Stimulated activated CD8-positive, alpha-beta memory T cell treated with anti-CD3 and anti-CD28 coated beads, Interleukin-7, amount 100 ng/mL, for 4 hours (primary cell): ENCODE measurements at regions not wholly inside any gene's neighbourhood (a gene's known extent, or its start where the extent isn't known, plus 50 kb on each side); places are given as distances from the start of the nearest gene placed in this dataset.

Experiments used
- DNase-seq, 2 donors: peaks; one replicate each; pipeline ENCODE4 v3.0.0-alpha.2; 2020; ENCODE audit warnings: low read depth in 2 of 2

DNA sequence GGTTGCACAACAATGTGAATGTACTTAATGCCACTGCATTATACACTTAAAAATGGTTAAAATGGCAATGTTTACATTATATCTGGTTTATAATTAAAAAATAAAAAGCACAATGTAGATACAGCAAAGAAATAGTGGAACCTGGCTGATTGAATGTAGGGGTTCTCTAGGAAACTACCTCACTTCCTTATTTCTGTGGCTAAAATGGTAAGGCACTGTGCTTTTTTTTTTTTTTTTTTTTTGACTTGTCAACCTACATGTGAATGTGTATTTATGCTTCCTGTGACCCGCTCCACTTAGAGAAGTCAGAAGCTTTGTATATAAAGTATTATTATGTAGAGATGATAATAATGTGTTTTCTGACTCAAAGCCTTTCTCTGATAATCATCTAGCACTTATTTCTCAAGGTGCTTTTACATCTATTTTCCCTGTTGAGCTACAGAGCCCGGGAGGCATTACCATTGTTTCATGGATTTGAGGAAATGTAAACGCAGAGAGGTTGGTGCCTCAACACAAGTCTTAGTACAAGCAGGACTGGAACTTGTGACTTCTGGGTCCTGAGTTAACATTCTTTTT, 55.0 kb downstream of the SOX4 start:
- DNase-seq = no peak

DNA sequence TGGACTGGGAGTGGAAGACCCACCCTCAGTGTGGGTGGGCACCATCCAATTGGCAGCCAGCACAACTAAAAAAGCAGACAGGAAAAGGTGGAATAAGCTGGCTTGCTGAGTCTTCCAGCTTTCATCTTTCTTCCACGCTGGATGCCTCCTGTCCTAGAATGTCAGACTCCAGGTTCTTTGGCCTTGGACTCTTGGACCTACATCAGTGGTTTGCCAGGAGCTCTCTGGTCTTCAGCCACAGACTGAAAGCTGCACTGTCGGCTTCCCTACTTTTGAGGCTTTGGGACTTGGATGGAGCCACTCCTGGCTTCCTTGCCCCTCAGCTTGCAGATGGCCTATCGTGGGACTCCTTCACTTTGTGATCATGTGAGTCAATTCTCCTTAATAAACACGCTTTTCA, 59.8 kb downstream of the SOX4 start:
- DNase-seq = no peak

DNA sequence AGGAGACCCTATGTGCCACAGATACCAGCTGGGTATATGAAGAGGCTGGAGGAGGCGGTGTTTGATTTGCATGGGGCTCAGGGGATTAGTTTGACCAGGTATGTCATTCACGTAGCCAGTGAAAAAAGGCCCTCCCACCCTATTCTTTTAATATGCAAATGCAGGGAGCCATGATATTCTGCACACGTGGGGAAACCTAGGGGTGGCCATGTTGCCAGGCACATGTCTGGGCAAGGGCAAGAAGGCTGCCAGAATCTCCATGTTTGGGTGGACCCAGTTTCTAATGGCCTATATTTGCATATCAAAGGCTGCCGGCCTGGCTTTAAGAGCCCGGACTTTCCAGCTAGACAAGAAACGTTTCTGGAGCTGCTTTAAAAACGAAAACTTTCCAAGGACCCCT, 60.4 kb downstream of the SOX4 start:
- no peak for DNase-seq

DNA sequence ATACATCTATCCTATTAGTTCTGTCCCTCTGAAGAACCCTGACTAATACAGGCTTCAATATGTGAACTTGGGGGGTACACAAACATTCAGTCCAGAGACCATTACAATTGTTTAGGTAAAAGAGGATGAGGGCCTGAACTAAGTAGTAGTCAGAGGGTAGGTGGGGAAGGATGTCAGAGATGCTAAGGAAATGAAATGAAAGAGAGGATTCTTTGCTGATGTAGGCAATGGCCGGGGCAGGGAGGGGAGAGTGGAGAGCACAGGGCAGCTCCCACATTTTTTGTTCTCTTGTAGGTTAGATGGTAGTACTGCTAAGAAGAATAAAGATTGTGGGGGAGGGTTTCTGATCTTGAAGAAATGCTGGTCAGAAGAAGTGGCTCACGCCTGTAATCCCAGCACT, 60.8 kb downstream of the SOX4 start:
- no peak for DNase-seq

DNA sequence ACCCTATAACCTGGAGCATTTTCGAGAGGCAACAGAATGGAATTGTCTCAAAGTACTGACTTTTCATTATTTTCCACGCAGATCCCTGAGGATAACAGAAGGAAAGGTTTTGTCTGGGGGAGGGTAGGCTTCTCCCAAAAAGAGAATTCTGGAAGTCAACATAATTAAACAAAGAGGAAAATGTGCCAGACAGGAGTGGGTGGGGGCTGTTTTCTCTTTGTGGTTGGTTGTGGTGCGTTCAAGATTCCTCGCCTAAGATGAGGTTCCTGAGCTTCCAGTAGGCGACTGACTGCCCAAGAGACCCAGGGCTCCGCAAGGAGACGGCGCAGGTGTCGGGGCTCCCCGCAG, 70.4 kb downstream of the SOX4 start:
- DNase-seq = no peak

DNA sequence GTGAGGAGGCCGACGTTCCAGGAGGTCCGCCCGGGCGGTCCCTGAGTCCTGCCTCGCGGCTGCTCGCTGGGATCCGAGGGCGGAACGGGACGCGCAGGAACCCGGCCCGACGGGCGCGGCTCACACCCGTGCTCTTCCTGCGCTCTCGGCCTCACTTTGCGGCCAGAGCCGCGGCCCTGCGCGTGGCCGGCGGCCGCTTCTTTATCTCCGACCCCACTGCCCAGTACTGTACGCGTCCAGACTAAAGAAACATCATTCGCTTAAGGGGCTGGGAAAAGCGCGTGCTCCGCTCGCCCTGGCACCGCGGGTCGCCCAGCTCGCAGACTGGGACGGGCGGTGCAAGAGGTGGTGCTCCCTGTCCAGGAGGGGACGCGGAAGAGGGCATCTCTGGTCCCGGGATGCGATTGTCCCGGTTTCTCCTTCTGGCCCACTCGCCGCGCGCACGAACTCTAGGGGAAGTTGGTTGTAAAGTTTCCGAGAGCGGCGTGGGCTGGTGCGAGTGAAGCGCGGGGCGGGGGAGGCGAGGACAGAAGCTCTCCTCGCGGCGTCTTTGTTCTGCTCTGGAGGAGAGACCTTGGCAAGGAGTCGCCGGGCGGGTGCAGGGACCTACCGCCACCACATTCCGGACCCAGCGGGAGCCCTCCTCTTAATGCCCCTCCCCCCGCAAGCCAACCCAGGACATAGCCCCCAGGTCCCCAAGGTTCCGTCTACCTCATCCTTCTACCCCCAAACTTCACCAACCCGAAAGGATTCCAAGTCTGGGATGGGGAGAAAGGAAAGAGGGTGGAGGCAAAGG, 71.0 kb downstream of the SOX4 start:
- DNase-seq = no peak

DNA sequence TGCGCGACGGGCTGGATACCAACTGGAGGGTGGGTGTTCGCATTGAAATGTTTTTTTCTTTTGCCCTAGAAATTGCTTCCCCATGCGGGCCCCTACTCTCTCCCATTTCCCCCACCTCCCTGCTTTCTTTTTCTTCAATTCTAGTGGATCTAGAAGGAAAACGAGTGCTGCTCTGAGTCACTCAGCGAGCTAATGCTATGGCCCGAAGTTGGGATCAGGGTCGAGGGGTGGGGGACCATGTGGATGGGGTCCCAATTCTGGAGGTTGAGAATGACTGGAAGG, 71.5 kb downstream of the SOX4 start:
- DNase-seq = no peak

DNA sequence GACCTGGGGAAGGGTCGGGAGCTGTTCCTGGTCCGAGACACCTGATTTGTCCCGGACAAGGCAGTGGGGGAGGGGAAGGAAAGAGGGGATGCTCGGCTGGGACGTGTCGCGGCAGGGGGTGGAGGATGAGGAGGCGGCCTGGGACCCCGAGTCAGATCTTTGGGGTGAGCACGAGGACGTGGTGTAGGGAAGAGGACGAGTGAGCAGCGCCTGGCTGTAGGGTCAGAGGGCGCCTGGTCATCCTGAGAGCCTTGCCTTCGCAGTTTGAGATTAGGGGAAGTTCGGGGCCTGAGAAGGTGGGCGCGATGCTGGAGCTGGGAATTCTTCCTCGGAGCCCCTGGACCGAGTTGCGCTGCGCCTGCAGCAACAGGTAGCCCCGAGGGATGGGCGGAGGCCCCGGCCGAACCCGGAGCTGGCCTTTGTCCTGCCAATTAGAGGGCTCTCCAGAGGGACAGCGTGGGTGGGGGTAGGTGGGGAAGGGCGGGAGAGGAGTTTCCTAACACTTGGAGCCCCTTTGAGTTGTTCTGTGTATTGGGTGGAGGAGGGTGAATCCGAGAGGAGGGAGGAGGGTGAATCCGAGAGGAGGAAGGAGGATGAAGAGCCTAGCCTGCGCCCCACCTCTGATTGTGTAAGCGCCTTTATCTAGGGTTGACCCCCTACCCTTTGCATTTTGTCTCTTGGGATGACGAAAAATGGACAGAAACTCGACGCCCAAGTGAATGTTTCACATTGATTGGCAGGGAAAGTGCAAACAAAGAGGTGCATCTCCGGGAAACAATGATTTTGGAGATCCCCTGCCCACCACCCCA, 72.0 kb downstream of the SOX4 start:
- DNase-seq = no peak

DNA sequence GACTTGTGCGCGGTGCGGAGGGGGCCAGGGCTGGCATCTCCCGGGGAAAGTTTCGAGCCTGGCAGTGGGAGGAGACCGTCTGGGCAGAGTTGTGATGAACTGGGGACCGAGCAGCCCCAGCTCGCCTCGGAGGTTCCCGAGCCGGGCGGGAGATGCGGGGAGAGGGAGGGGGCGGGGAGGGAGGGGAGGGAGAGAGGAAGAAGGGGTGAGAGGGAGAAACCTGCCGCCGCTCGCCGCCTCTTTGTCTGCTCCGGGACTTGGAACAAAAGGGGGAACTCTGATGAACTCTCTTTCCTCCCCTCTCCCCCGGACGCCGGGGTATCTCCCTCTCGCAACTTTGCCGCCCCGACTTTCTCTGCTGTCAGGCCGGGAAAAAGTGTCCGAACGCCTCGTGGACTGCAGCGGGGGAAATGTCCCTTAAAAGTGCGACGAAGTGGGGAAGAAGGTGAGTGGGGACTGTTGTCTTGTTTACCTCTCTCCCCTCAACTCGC, 72.7 kb downstream of the SOX4 start:
- no peak for DNase-seq

DNA sequence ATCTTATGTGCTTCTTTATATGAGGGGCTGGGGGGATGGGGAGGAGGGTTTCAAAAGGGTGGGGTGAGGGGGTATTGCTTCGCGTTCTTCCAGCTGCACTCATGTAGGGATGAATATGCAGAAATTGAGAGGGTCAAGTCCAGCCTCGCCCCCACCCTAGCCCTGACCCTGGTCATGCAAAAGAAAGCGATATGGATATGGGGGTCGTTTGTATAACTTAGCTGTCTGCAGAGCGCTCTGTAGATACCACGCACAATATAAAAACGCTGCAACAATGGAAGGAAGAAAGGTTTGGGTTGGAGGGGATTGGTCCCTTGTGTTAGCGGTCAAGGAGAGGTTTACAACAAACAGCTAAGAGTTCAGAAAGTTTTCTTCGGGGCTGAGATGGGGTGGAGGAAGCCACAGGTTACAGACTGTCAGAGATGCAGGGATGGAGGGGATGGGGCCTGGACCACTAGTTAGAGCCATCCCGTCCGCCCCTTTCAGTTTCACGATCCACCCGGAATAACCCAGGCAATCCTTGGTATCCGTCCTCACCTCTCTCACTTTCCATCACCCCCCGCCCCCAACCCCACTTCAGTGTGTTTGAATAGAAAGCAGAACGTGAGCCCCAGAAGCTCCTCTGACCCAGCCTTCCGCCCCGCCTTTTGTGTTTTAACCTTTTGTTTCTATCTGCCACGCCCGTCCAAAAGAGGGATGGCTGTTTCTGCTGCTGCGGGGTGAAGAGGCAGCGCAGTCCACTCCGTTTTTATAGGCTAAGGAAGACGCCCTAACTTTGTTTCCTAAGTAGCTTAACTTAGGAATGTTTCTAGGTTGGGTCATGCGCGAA, 73.5 kb downstream of the SOX4 start:
- no peak for DNase-seq

DNA sequence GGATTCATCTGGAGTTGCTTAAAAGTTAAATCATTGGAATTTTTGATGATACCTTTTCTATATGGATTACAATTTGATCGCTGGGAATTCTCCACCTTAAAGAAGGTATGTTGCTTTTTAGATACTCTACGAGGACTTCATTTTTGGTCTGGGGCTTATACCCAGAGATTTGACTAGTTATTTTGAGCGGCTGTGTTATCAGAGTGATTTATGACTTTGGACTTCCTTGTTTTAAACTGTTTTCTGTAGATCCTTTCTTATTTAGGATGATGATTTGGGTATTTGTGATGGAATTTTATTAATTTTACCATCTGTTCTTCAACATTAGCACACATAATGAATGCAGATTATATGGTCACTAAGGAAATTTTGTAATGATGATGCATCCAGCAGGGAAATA, 75.2 kb downstream of the SOX4 start:
- DNase-seq = no peak

DNA sequence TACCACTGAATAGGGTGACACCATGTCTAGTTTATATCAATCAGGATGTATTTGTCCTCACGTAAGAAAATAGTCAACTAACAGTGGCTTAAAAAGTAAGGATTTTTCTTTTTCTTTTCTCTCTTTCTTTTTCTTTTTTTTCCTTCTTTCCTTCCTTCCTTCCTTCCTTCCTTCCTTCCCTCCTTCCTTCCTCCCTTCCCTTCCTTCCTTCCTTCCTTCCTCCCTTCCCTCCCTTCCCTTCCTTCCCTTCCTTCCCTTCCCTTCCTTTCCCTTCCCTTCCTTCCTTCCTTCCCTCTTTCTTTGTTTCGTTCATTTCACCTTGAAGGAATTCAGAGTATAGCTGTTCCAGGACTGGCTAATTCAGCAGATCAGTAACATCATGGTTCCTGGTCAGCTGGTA, 83.2 kb downstream of the SOX4 start:
- no peak for DNase-seq

DNA sequence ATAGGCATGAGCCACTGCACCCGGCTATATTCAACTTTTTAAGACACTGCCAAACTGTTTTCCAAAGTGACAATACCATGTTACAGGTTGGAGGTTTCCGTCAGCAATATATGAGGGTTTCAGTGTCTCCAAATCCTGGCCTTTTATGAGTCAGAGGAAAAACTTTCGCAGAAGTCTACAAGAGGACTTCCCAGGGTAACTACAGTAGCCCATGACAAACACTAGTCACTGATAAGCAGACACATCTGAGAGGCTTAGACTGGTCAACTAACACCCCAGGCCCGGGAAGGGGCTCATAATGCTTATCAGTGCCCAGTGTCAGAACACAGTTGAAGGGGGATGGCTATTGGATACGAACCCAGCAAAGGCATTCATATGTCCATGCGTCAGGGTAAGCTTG, 85.4 kb downstream of the SOX4 start:
- no peak for DNase-seq

DNA sequence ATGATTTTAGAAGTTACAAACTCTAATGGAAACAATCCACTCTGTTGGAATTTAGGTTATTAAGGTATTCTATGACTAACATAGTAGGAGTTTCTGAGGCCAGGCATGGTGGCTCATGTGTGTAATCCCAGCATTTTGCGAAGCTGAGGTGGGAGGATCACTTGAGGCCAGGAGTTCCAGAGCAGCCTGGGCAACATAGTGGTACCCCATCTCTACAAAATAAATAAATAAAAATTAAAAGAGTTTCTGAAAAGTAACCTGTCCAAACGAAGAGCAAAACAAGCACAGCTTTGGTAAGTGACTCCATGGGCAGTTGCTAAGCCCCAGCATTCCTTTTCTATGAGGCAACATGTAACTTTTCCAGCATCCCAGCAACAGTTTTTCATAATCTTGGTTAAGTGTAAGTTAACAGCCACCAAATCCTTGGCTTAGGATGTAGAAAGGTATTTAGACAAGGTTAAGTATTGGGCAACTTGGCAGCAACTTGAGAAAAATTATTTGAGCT, 86.3 kb downstream of the SOX4 start:
- no peak for DNase-seq

DNA sequence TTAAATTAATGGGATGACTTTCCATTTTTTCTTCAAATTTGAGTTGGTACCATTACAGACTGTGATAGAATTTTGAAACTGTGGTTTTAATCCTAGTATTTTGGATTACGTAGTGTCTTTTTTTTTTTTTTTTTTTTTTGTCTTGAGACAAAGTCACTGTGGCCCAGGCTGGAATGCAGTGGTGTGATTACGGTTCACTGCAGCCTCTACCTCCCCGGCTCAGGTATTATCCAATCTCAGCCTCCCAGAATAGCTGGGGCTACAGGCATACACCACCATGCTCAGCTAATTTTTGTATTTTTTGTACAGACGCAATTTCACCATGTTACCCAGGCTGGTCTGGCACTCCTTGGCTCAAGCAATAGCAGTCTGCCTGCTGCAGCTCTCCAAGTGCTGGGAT, 87.1 kb downstream of the SOX4 start:
- DNase-seq = no peak

DNA sequence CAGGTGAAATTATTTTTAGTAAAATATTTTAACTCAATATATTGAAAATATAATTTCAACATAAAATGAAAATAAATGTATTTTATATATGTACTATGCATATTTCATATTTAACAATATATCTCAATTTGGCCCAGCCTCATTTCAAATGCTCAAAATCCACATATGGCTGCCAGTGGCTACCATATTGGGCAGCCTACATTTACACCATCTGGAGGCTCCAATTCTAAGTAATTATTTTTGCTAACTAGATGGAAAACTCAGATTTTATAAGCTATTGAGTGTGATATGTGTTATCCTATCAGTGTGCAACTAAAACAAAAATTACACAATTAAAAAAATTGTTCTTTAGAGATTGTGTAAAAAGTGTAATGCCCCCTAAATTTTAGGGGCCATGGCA, 96.9 kb downstream of the SOX4 start:
- no peak for DNase-seq

DNA sequence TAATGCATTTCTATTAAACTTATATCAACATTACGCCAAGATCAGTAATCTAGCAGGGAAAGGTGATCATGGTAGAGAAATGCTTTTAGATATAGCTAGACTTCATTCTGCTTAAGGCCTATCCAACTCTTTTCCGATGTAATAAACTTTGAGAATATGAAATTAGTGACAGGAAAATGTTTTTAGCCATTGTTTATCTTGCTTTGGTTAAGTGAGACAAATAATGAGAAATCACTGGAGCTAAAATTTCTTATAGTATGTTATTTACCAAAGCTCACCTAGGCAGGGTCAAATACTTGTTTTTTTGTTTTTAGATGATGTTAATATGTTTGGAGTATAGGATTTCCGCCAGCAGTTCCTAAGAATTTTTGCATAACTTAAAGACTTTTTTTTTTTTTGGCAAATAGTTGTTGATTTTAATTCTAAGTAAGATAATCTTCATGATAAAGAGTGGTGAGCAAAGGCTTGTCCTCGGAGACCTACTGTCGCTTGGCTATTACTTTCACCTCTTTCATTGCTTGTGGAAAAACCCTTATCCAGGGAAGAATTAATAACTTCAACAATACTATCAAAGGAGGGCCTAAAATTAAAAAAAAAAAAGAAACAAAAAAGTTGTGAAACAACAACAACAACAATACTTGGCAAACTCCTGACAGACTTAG, 98.3 kb downstream of the SOX4 start:
- DNase-seq = no peak

DNA sequence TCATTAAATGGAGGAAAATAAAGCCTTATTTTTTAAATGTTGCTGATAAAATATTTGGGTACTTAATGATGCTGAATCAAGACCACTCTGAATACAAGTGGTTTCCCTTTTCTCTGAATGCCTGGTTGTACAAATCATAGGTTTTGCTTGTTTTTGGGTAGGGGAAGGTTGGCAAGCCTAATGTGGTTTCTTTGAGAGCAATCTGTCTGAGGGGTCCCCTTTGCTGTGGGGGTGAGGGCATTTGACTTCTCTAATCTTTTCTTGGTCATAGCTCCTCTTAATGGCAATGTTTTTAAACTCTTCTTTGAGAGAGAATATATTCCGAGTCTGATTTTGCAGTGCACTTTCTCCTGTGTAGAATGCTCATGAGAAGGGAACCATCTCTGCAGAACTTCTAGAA, 99.2 kb downstream of the SOX4 start:
- no peak for DNase-seq

DNA sequence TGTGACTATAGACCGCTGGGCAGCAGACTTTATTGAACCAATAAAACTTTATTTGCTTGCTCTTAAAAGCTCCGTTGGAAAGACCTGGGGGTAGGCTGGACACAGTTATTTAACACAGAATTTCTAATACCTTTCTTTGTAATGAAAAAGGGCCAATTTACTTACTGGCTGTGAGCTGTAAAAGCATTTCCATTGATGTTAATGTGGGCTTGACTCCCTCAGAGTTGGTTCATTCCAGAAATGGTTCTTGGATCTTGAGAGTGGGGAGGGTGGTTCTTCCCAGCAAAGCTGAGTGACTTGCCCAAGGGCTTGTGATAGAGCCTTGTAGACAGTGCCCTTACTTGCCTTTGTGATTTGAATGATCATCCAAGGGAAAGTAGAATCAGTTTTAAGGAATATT, 100.6 kb downstream of the SOX4 start:
- no peak for DNase-seq

DNA sequence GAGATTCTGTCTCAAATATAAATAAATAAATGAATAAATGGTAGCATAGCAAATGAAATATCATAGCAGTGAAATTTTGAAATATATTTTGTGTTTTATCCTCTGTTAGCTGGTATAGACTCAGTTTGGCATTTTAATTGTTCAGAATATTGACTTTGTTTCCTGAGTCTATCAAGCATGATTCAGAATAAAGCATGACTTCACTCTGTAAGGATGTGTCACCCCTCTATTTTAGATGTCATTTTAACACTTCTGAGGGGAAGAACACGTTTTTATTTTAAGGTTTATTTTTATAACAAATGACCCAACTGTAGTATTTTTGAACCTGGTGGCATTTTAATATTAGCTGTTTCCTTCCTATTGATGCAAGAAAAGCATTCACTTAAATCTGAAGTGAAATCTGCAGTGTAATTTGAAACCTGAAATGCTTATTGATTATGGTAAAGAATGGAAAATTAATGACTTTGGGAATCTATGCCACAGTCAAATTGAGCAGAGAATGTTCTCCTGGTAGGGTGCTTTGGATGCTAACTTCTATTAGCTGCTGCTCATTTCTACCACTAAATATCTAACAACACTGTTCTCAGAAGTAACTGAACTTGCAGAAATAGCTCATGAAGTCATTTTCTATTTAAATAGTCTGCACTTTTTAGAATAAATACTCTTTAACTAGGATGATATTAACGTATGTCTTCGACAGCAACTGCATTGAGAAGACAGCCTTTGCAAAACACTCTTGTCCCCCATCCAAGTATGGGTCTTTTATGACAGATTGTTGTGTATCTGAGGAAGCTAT, 114.2 kb downstream of the SOX4 start:
- no peak for DNase-seq

DNA sequence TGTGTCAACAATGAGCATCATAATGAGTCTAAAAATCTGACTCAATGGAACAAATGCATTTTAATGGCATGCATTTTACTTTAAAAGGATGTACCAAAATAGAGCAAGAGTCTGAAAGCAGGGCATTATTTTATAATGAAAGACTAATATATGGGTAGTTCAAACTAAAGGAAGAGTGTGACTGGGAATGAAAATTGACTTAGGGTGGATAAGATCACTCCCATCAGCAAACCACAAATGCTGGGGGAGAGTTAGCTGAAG, 114.7 kb downstream of the SOX4 start:
- no peak for DNase-seq
